Frontal cortex (tissue), 3 donors: ENCODE measurements at regions not wholly inside any gene's neighbourhood (a gene's known extent, or its start where the extent isn't known, plus 50 kb on each side); places are given as distances from the start of the nearest gene placed in this dataset.
"Not testable (repeated sequence)": the region's sequence is repeated elsewhere in the genome, so short reads cannot be mapped to it uniquely, and the experiment has no call there.

Source experiments
- DNase-seq, 2 donors: peaks; one replicate each; pipeline ENCODE4 v3.0.0; 2012; ENCODE audit warnings: low spot score in 2 of 2
- FAIRE-seq: peaks from 2 replicates; lab custom pipeline; 2012; peaks lifted over from hg19 to GRCh38; lab: Jason Lieb, UNC
- donor health status: control.
- donor health status: control.
- donor health status: control.

GRCh38 chr20:30484009-30484748 is 773.3 kb upstream of the DEFB115 start:
- DNase-seq (peak in 1 of 2 donors; percentile 2), FAIRE-seq (no peak)

- DNase-seq, result peak in 1 of 2 donors; percentile 6
Measured at GRCh38 chr20:30484749-30485070, 772.8 kb upstream of the DEFB115 start.

GRCh38 chr20:30485331-30486102 is 771.9 kb upstream of the DEFB115 start:
- peak in 1 of 2 donors; percentile 6 for DNase-seq
- FAIRE-seq, result no peak

More at GRCh38 chr20:30484749-30485070, 772.8 kb upstream of the DEFB115 start:
- no peak for FAIRE-seq

- no peak for DNase-seq
- FAIRE-seq, result no peak
Measured at GRCh38 chr20:30486103-30486478, 771.4 kb upstream of the DEFB115 start.

GRCh38 chr20:30487461-30487860 is 770.0 kb upstream of the DEFB115 start:
- DNase-seq, FAIRE-seq: not testable (repeated sequence)

GRCh38 chr20:30487947-30488926 is 769.2 kb upstream of the DEFB115 start:
- DNase-seq (no peak), FAIRE-seq (no peak)

GRCh38 chr20:30488941-30489613 is 768.4 kb upstream of the DEFB115 start:
- FAIRE-seq, result no peak

GRCh38 chr20:30489614-30490003 is 767.9 kb upstream of the DEFB115 start:
- FAIRE-seq (no peak), DNase-seq (no peak)

More at GRCh38 chr20:30488941-30489613, 768.4 kb upstream of the DEFB115 start:
- DNase-seq, result no peak

- FAIRE-seq, result no peak
- DNase-seq, result no peak
Measured at GRCh38 chr20:30491016-30491415, 766.4 kb upstream of the DEFB115 start.

GRCh38 chr20:30496656-30497055 is 760.8 kb upstream of the DEFB115 start:
- not testable (repeated sequence) for FAIRE-seq, DNase-seq

GRCh38 chr20:30497191-30497590 is 760.3 kb upstream of the DEFB115 start:
- FAIRE-seq, result not testable (repeated sequence)

GRCh38 chr20:30499123-30499522 is 758.3 kb upstream of the DEFB115 start:
- DNase-seq, result no peak
- no peak for FAIRE-seq

More at GRCh38 chr20:30497191-30497590, 760.3 kb upstream of the DEFB115 start:
- not testable (repeated sequence) for DNase-seq

- not testable (repeated sequence) for DNase-seq
Measured at GRCh38 chr20:30499716-30500446, 757.6 kb upstream of the DEFB115 start.

GRCh38 chr20:30500447-30500820 is 757.0 kb upstream of the DEFB115 start:
- FAIRE-seq, result not testable (repeated sequence)

More at GRCh38 chr20:30499716-30500446, 757.6 kb upstream of the DEFB115 start:
- not testable (repeated sequence) for FAIRE-seq

GRCh38 chr20:30500829-30501440 is 756.5 kb upstream of the DEFB115 start:
- DNase-seq (no peak), FAIRE-seq (no peak)

More at GRCh38 chr20:30500447-30500820, 757.0 kb upstream of the DEFB115 start:
- DNase-seq, result not testable (repeated sequence)

- FAIRE-seq, result no peak
- DNase-seq, result no peak
Measured at GRCh38 chr20:30502670-30503069, 754.8 kb upstream of the DEFB115 start.

- not testable (repeated sequence) for DNase-seq, FAIRE-seq
Measured at GRCh38 chr20:30503204-30503603, 754.3 kb upstream of the DEFB115 start.

GRCh38 chr20:30503992-30504570 is 753.4 kb upstream of the DEFB115 start:
- no peak for DNase-seq

More at GRCh38 chr20:30503992-30504570, 753.4 kb upstream of the DEFB115 start:
- no peak for FAIRE-seq
